ENCODE measurements at regions not wholly inside any gene's neighbourhood (a gene's known extent, or its start where the extent isn't known, plus 50 kb on each side); places are given as distances from the start of the nearest gene placed in this dataset.

DNA sequence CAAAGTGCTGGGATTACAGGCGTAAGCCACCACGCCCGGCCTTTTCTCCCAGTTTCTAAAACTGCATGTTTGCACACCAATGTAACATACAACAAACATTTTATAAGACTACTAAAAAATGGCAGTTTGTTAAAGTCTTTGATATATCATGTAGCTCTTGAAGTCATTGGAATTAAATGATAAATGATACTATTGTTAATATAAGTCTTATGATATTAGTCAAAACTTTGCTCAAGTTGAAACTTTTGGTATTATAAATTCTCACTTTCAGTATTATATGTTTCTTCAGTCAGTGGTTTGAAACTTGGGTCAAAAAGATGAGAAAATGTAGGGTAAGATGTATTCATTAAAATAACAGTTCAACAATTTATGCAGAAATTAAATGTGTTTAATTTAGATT lies 117.6 kb upstream of the TBL1XR1 start:
- no peak overlapping the region for H3K4me3 ChIP-seq (ENCODE audit: low read depth, low read length)
- TF ChIP-seq CTCF (conservative IDR thresholded peaks at IDR 0.05; ENCODE audit: low read depth, low read length), result no peak
- DNase-seq (ENCODE audit: low read depth), result no peak

- DNase-seq (ENCODE audit: low read depth), result no peak
- H3K4me3 ChIP-seq (ENCODE audit: low read depth, low read length), result no peak overlapping the region
- TF ChIP-seq CTCF (conservative IDR thresholded peaks at IDR 0.05; ENCODE audit: low read depth, low read length), result no peak
These were observed 120.0 kb upstream of the TBL1XR1 start for GRCh38 chr3:177317247-177317646.

GRCh38 chr3:177318559-177318958 lies 121.3 kb upstream of the TBL1XR1 start:
- H3K4me3 ChIP-seq (ENCODE audit: low read depth, low read length), result no peak overlapping the region
- DNase-seq (ENCODE audit: low read depth), result no peak
- no peak for TF ChIP-seq CTCF (conservative IDR thresholded peaks at IDR 0.05; ENCODE audit: low read depth, low read length)

DNA sequence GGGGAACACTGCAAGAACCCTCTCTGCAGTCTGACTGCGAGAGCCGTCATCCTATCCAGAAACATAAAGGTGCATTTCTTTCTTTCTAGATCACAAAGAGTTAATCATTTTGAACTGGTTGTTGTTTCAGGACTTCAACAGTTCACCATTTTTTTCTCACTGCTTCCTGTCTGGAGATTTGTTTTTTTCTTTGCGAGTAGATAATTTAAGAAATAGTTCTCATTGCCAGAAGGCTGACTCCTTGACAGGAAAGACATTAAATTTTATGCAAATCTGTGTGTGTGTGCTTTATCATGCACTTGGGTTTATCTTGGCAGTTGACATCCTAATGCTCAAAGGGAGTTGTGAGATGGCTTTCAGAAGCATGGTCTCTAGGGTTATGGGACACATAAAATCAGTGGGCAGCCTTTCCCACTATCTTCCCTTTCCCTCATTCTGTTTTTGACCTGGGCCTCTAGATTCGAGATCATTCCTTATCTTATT lies 123.5 kb upstream of the TBL1XR1 start:
- no peak for TF ChIP-seq CTCF (conservative IDR thresholded peaks at IDR 0.05; ENCODE audit: low read depth, low read length)
- DNase-seq (ENCODE audit: low read depth), result peak; percentile 44
- H3K4me3 ChIP-seq (ENCODE audit: low read depth, low read length), result no peak overlapping the region

GRCh38 chr3:177321819-177322218 lies 124.5 kb upstream of the TBL1XR1 start:
- no peak for DNase-seq (ENCODE audit: low read depth)
- TF ChIP-seq CTCF (conservative IDR thresholded peaks at IDR 0.05; ENCODE audit: low read depth, low read length), result no peak

DNA sequence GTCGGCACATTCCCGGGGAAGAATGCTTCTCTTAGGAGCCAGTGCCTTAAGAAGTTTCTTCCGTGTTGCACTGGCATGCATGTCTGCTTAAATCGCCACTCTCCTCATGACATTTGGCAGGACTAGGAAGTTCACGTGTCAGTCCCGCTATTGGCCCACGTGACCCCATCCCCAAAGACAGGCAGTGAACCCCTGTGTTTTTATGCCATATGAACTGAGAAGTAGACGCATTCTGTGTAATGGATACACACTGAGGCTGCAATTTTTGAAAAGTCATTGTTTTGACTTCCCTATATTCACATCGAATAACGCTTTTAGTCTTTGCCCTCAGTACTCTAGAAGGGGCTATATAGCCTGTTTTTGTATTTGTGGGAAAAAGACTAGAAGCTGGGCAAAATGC lies 125.6 kb upstream of the TBL1XR1 start:
- no peak for TF ChIP-seq CTCF (conservative IDR thresholded peaks at IDR 0.05; ENCODE audit: low read depth, low read length)
- no peak overlapping the region for H3K4me3 ChIP-seq (ENCODE audit: low read depth, low read length)
- no peak for DNase-seq (ENCODE audit: low read depth)

More at GRCh38 chr3:177321819-177322218, 124.5 kb upstream of the TBL1XR1 start:
- no peak overlapping the region for H3K4me3 ChIP-seq (ENCODE audit: low read depth, low read length)

- no peak for DNase-seq (ENCODE audit: low read depth)
- H3K4me3 ChIP-seq (ENCODE audit: low read depth, low read length), result no peak overlapping the region
- TF ChIP-seq CTCF (conservative IDR thresholded peaks at IDR 0.05; ENCODE audit: low read depth, low read length), result no peak
These were observed 132.6 kb upstream of the TBL1XR1 start for GRCh38 chr3:177329854-177330253.

All from choroid plexus epithelial cell (primary cell).